Uterus (tissue), 3 donors: ENCODE measurements at regions not wholly inside any gene's neighbourhood (a gene's known extent, or its start where the extent isn't known, plus 50 kb on each side); places are given as distances from the start of the nearest gene placed in this dataset.

ENCODE experiments used
- DNase-seq, 2 donors: peaks; one replicate each; pipeline ENCODE4 v3.0.0-alpha.2; 2019 to 2020
- H3K27ac ChIP-seq, 2 donors: fragments of 200-600 bp; sonication (generic); 1 replicate in 1 of 2; 2 replicates in 1 of 2; pipeline ENCODE4 v1.5.1; 2016 to 2018
- H3K27me3 ChIP-seq, 2 donors: fragments of 200-600 bp; sonication (generic); one replicate each; pipeline ENCODE4 v1.5.1; 2018 to 2019; ENCODE audit warnings: control low read depth in 1 of 2
- H3K36me3 ChIP-seq, 2 donors: fragments of 200-600 bp; sonication (generic); one replicate each; pipeline ENCODE4 v1.5.1; 2019; ENCODE audit warnings: control low read depth in 1 of 2
- H3K4me1 ChIP-seq, 2 donors: fragments of 200-600 bp; sonication (generic); one replicate each; pipeline ENCODE4 v1.5.1; 2018 to 2019; ENCODE audit warnings: control low read depth in 1 of 2
- H3K4me3 ChIP-seq, 2 donors: fragments of 200-600 bp; sonication (generic); 1 replicate in 1 of 2; 2 replicates in 1 of 2; pipeline ENCODE4 v1.5.1; 2018 to 2019; ENCODE audit warnings: mild to moderate bottlenecking in 1 of 2
- H3K9me3 ChIP-seq, 2 donors: fragments of 200-600 bp; sonication (generic); one replicate each; pipeline ENCODE4 v1.5.1; 2019; ENCODE audit warnings: control low read depth in 1 of 2
- CTCF ChIP-seq, 4 experiments: fragments of 200-600 bp in 2 of 4; fragments of 450-650 bp in 2 of 4; sonication (generic) in 2 of 4; IDR thresholded peaks; one replicate each; pipeline ENCODE4 v1.5.1; 2016 to 2019; ENCODE audit warnings: antibody characterized with exemption in 4 of 4, mild to moderate bottlenecking in 2 of 4, moderate library complexity in 1 of 4
- POLR2A ChIP-seq, 2 donors: fragments of 450-650 bp; IDR thresholded peaks; one replicate each; pipeline ENCODE4 v1.6.1; 2016; ENCODE audit warnings: antibody characterized with exemption in 2 of 2, mild to moderate bottlenecking in 1 of 2, moderate library complexity in 1 of 2
- intact Hi-C: fragments of 100-400 bp; cut with DNase I; formaldehyde crosslinking; loops from one replicate; pipeline ENCODE4 v1.15.1; 2023; ENCODE audit warnings: low total_unique reads
- donor health status: DM: yes; HTN: yes; CAD: no.

- Histone ChIP-seq H3K27me3 (no peaks in the 10 kb centered on the region), H3K4me1 (no peaks in the 10 kb centered on the region), H3K27ac (no peak overlapping the region), H3K36me3 (no peaks in the 10 kb centered on the region), H3K9me3 (no peaks in the 10 kb centered on the region), H3K4me3 (no peak overlapping the region)
- intact Hi-C loops: loop anchor here (10.0 kb wide), 1 partner anchor 57 kb away; no protein-coding TSS in a partner anchor
- TF ChIP-seq POLR2A (IDR thresholded peaks at IDR 0.05) (no peak), CTCF (IDR thresholded peaks at IDR 0.05) (no peak)
- DNase-seq: no peak
Measured at GRCh38 chr9:129518074-129518473, 102.8 kb downstream of the C9orf50 start.

GRCh38 chr9:129517006-129517405 lies 103.9 kb downstream of the C9orf50 start:
- intact Hi-C loops: loop anchor here (10.0 kb wide), 1 partner anchor 58 kb away; no protein-coding TSS in a partner anchor
- H3K4me3 ChIP-seq: no peak overlapping the region

GRCh38 chr9:129514891-129515290 lies 106.0 kb downstream of the C9orf50 start:
- H3K36me3 ChIP-seq: no peaks in the 10 kb centered on the region
- H3K4me3 ChIP-seq: no peak overlapping the region
- H3K27ac ChIP-seq: no peak overlapping the region
- intact Hi-C loops: loop anchor here (10.0 kb wide), 1 partner anchor 60 kb away; no protein-coding TSS in a partner anchor
- TF ChIP-seq CTCF (IDR thresholded peaks at IDR 0.05) (no peak), POLR2A (IDR thresholded peaks at IDR 0.05) (no peak)
- H3K27me3 ChIP-seq: no peaks in the 10 kb centered on the region
- no peaks in the 10 kb centered on the region for H3K4me1 ChIP-seq
- DNase-seq: no peak
- H3K9me3 ChIP-seq: no peaks in the 10 kb centered on the region

More at GRCh38 chr9:129517006-129517405, 103.9 kb downstream of the C9orf50 start:
- no peaks in the 10 kb centered on the region for H3K27me3 ChIP-seq
- H3K9me3 ChIP-seq: no peaks in the 10 kb centered on the region
- H3K4me1 ChIP-seq: no peaks in the 10 kb centered on the region
- TF ChIP-seq POLR2A (IDR thresholded peaks at IDR 0.05) (no peak), CTCF (IDR thresholded peaks at IDR 0.05) (no peak)
- H3K36me3 ChIP-seq: no peaks in the 10 kb centered on the region
- H3K27ac ChIP-seq: no peak overlapping the region
- DNase-seq: no peak

GRCh38 chr9:129514497-129514867 lies 106.4 kb downstream of the C9orf50 start:
- no peak for TF ChIP-seq CTCF (IDR thresholded peaks at IDR 0.05)
- TF ChIP-seq POLR2A (IDR thresholded peaks at IDR 0.05): no peak
- no peak overlapping the region for H3K27ac ChIP-seq
- no peak overlapping the region for H3K4me3 ChIP-seq
- intact Hi-C loops: loop anchor here (10.0 kb wide), 1 partner anchor 60 kb away; no protein-coding TSS in a partner anchor
- DNase-seq: no peak
- no peaks in the 10 kb centered on the region for H3K4me1 ChIP-seq
- H3K9me3 ChIP-seq: no peaks in the 10 kb centered on the region
- H3K36me3 ChIP-seq: no peaks in the 10 kb centered on the region
- H3K27me3 ChIP-seq: no peaks in the 10 kb centered on the region

GRCh38 chr9:129513856-129514496 lies 106.9 kb downstream of the C9orf50 start:
- H3K27me3 ChIP-seq: no peaks in the 10 kb centered on the region
- no peaks in the 10 kb centered on the region for H3K4me1 ChIP-seq
- H3K9me3 ChIP-seq: no peaks in the 10 kb centered on the region
- no peak for DNase-seq
- H3K27ac ChIP-seq: no peak overlapping the region
- intact Hi-C loops: loop anchor here (10.0 kb wide), 1 partner anchor 61 kb away; no protein-coding TSS in a partner anchor
- no peak for TF ChIP-seq CTCF (IDR thresholded peaks at IDR 0.05)
- no peak for TF ChIP-seq POLR2A (IDR thresholded peaks at IDR 0.05)
- no peak overlapping the region for H3K4me3 ChIP-seq
- H3K36me3 ChIP-seq: no peaks in the 10 kb centered on the region
